Stromal cell of bone marrow (primary cell): ENCODE measurements at regions not wholly inside any gene's neighbourhood (a gene's known extent, or its start where the extent isn't known, plus 50 kb on each side); places are given as distances from the start of the nearest gene placed in this dataset.

Experiments used
- DNase-seq: peaks from one replicate; pipeline ENCODE4 v3.0.0-alpha.2; 2012; ENCODE audit warnings: low read depth

GRCh38 chr9:89808756-89809181, 204.0 kb downstream of the GADD45G start:
- no peak for DNase-seq

- DNase-seq = no peak
Observed at GRCh38 chr9:89810431-89810830, 205.6 kb downstream of the GADD45G start.

GRCh38 chr9:89811356-89811755, 206.5 kb downstream of the GADD45G start:
- no peak for DNase-seq

GRCh38 chr9:89811886-89812450, 207.2 kb downstream of the GADD45G start:
- DNase-seq = no peak

GRCh38 chr9:89812556-89813181, 207.9 kb downstream of the GADD45G start:
- DNase-seq = no peak

- DNase-seq = no peak
Observed at GRCh38 chr9:89813482-89813881, 208.7 kb downstream of the GADD45G start.

GRCh38 chr9:89814340-89815040, 209.7 kb downstream of the GADD45G start:
- no peak for DNase-seq

GRCh38 chr9:89815061-89815902, 210.5 kb downstream of the GADD45G start:
- no peak for DNase-seq

GRCh38 chr9:89815903-89816573, 211.2 kb downstream of the GADD45G start:
- no peak for DNase-seq

- DNase-seq = no peak
Observed at GRCh38 chr9:89817151-89817950, 212.5 kb downstream of the GADD45G start.

- DNase-seq = no peak
Observed at GRCh38 chr9:89820337-89820736, 215.5 kb downstream of the GADD45G start.

- DNase-seq = no peak
Observed at GRCh38 chr9:89821081-89821480, 216.3 kb downstream of the GADD45G start.

- DNase-seq = no peak
Observed at GRCh38 chr9:89822996-89823395, 218.2 kb downstream of the GADD45G start.

GRCh38 chr9:89825669-89826068, 220.9 kb downstream of the GADD45G start:
- DNase-seq = no peak

GRCh38 chr9:89826186-89826585, 221.4 kb downstream of the GADD45G start:
- DNase-seq = no peak

GRCh38 chr9:89829346-89829745, 224.5 kb downstream of the GADD45G start:
- no peak for DNase-seq

GRCh38 chr9:89835666-89836065, 230.9 kb downstream of the GADD45G start:
- no peak for DNase-seq

- DNase-seq = no peak
Observed at GRCh38 chr9:89837162-89837933, 232.5 kb downstream of the GADD45G start.

- DNase-seq = no peak
Observed at GRCh38 chr9:89837934-89838310, 233.1 kb downstream of the GADD45G start.

GRCh38 chr9:89838621-89839020, 233.8 kb downstream of the GADD45G start:
- DNase-seq = no peak
